ENCODE measurements at regions not wholly inside any gene's neighbourhood (a gene's known extent, or its start where the extent isn't known, plus 50 kb on each side); places are given as distances from the start of the nearest gene placed in this dataset.

- TF ChIP-seq POLR2AphosphoS5 (IDR thresholded peaks at IDR 0.05; ENCODE audit: low read depth, low read length), result no peak
- TF ChIP-seq TAF1 (IDR thresholded peaks at IDR 0.05; ENCODE audit: borderline replicate concordance, insufficient read depth, low read length), result no peak
- TF ChIP-seq SIN3A (IDR thresholded peaks at IDR 0.05; ENCODE audit: borderline replicate concordance, insufficient read depth, low read length), result no peak
- TF ChIP-seq FOXP2 (optimal IDR thresholded peaks at IDR 0.05; ENCODE audit: borderline replicate concordance, extremely low read depth, extremely low read length, insufficient read depth), result no peak
- no peak for TF ChIP-seq REST (IDR thresholded peaks at IDR 0.05; ENCODE audit: insufficient read depth in 1 of 2, low read depth in 2 of 2, low read length in 2 of 2)
Observed at GRCh38 chr2:21591926-21592325, 468.2 kb downstream of the TDRD15 start.

DNA sequence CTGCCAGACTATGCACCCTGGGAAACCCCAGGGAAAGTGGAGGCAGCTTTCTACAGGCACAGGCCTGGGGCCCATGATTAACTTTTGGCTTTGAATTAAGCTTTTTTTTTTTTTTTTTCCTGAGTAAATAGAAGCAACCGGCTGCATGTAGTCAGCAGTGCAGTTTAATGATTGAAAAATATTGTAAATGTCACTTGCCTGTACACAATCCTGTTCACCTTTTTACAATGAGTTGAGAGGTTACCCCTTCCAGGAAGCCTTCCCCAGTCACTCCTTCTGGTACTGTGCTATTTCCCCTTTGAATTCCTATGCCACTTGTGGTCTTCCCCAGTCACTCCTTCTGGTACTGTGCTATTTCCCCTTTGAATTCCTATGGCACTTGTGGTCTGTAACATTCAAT, 475.6 kb downstream of the TDRD15 start:
- TF ChIP-seq FOXP2 (optimal IDR thresholded peaks at IDR 0.05; ENCODE audit: borderline replicate concordance, extremely low read depth, extremely low read length, insufficient read depth) (no peak), TAF1 (IDR thresholded peaks at IDR 0.05; ENCODE audit: borderline replicate concordance, insufficient read depth, low read length) (no peak), POLR2AphosphoS5 (IDR thresholded peaks at IDR 0.05; ENCODE audit: low read depth, low read length) (no peak), REST (IDR thresholded peaks at IDR 0.05; ENCODE audit: insufficient read depth in 1 of 2, low read depth in 2 of 2, low read length in 2 of 2) (no peak), SIN3A (IDR thresholded peaks at IDR 0.05; ENCODE audit: borderline replicate concordance, insufficient read depth, low read length) (no peak)

GRCh38 chr2:21602789-21603188, 479.0 kb downstream of the TDRD15 start:
- TF ChIP-seq SIN3A (IDR thresholded peaks at IDR 0.05; ENCODE audit: borderline replicate concordance, insufficient read depth, low read length), result no peak
- TF ChIP-seq FOXP2 (optimal IDR thresholded peaks at IDR 0.05; ENCODE audit: borderline replicate concordance, extremely low read depth, extremely low read length, insufficient read depth), result no peak
- TF ChIP-seq POLR2AphosphoS5 (IDR thresholded peaks at IDR 0.05; ENCODE audit: low read depth, low read length), result no peak
- no peak for TF ChIP-seq REST (IDR thresholded peaks at IDR 0.05; ENCODE audit: insufficient read depth in 1 of 2, low read depth in 2 of 2, low read length in 2 of 2)
- TF ChIP-seq TAF1 (IDR thresholded peaks at IDR 0.05; ENCODE audit: borderline replicate concordance, insufficient read depth, low read length), result no peak

- TF ChIP-seq TAF1 (IDR thresholded peaks at IDR 0.05; ENCODE audit: borderline replicate concordance, insufficient read depth, low read length) (no peak), POLR2AphosphoS5 (IDR thresholded peaks at IDR 0.05; ENCODE audit: low read depth, low read length) (no peak), FOXP2 (optimal IDR thresholded peaks at IDR 0.05; ENCODE audit: borderline replicate concordance, extremely low read depth, extremely low read length, insufficient read depth) (no peak), SIN3A (IDR thresholded peaks at IDR 0.05; ENCODE audit: borderline replicate concordance, insufficient read depth, low read length) (no peak), REST (IDR thresholded peaks at IDR 0.05; ENCODE audit: insufficient read depth in 1 of 2, low read depth in 2 of 2, low read length in 2 of 2) (no peak)
Observed at GRCh38 chr2:21607572-21607971, 483.8 kb downstream of the TDRD15 start.

GRCh38 chr2:21610304-21610703, 486.5 kb downstream of the TDRD15 start:
- TF ChIP-seq TAF1 (IDR thresholded peaks at IDR 0.05; ENCODE audit: borderline replicate concordance, insufficient read depth, low read length), result no peak
- no peak for TF ChIP-seq REST (IDR thresholded peaks at IDR 0.05; ENCODE audit: insufficient read depth in 1 of 2, low read depth in 2 of 2, low read length in 2 of 2)
- no peak for TF ChIP-seq SIN3A (IDR thresholded peaks at IDR 0.05; ENCODE audit: borderline replicate concordance, insufficient read depth, low read length)
- TF ChIP-seq POLR2AphosphoS5 (IDR thresholded peaks at IDR 0.05; ENCODE audit: low read depth, low read length), result no peak
- no peak for TF ChIP-seq FOXP2 (optimal IDR thresholded peaks at IDR 0.05; ENCODE audit: borderline replicate concordance, extremely low read depth, extremely low read length, insufficient read depth)

Measured in PFSK-1 (cell line).